Forelimb muscle (tissue), 1 donor: ENCODE measurements at regions not wholly inside any gene's neighbourhood (a gene's known extent, or its start where the extent isn't known, plus 50 kb on each side); places are given as distances from the start of the nearest gene placed in this dataset.
"Not testable (repeated sequence)": the region's sequence is repeated elsewhere in the genome, so short reads cannot be mapped to it uniquely, and the experiment has no call there.

Source experiments
- DNase-seq: peaks from one replicate; pipeline ENCODE4 v3.0.0-alpha.2; 2013; ENCODE audit warnings: low read depth

DNA sequence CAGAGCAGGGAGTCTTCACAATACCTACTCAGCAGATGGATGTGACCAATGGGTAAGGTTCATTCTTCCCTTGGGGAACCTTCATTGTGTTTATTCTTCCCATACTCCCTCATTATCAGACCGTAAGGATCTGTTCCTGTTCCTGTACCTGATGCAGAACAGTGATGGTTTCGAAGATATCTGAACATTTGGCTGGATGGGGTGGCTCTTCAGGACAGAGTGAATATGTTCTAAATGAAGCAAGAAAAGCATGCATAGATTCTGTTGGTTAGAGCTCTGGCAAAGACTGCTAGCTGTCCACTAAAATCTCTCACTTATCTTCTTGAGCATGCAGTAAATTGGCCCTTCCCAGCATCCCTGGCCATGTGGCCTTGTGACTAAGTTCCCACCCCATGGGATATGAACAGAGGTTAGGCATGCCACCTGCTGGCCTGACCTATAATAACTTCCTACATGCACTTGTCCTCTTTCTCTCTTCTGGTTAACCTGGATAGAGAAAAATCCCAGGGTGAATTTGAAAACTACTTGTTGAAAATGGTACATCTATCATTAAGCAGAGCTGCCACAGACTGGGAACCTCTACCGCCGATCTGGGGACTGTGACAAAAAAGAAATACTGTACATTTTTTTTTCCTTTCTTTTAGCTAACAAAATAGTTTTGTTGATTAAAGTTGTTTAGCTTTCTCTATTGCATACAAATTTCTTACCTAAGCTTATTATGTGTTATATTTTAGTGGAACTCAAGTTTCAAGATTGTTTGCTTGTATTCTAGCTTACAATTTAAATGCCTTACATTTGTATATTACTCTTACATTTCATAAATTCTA lies 60.0 kb upstream of the BANK1 start:
- DNase-seq = peak; percentile 9

DNA sequence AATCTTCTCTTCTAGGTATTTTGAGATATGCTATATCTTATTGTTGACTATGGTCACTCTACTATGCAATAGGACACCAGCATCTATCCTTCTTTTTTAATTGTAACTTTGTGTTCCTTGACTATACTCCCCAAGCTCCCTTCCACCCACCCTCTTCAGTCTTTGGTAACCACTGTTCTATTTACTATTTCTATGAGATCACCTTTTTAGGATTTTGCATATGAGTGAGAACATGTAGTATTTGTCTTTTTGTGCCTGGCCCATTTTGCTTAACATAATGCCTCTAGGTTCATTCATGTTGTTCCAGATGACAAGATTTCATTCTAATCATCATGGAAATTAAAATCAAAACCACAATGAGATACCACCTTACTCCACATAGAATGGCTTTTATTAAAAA lies 63.3 kb upstream of the BANK1 start:
- no peak for DNase-seq

DNA sequence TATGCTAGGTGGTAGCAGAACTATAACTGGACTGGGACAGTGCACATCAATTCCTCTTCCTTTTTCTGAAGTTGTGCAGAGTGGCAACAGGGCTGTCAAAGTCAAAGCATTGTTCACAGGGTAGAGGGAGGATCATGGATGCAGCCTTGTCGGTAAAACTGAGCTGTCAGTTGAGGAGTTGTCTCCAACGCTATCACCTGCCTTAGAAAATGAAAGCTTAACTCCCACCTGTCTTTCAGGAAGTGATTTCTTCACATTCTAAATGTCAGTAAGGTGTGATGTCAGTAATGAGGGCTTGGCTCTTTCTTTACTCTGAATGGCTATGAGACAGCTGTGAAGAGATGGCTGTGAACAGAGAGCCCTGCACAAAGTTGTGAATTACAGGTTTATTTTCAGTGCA lies 66.4 kb upstream of the BANK1 start:
- no peak for DNase-seq

DNA sequence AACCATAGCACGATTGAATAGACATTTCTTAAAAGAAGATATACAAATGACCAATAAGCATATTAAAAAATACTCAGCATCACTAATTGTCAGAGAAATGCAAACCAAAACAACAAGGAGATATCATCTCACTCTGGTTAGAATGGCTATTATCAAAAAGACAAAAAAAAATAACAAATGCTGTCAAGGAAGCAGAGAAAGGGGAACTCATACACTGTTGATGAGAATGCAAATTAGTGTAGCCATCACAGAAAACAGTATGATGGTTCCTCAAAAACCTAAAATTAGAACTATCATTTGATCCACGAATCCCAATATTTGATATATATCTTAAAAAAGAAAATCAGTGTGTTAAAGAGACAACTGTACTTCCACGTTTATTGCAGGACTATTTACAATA lies 71.7 kb upstream of the BANK1 start:
- DNase-seq = no peak

DNA sequence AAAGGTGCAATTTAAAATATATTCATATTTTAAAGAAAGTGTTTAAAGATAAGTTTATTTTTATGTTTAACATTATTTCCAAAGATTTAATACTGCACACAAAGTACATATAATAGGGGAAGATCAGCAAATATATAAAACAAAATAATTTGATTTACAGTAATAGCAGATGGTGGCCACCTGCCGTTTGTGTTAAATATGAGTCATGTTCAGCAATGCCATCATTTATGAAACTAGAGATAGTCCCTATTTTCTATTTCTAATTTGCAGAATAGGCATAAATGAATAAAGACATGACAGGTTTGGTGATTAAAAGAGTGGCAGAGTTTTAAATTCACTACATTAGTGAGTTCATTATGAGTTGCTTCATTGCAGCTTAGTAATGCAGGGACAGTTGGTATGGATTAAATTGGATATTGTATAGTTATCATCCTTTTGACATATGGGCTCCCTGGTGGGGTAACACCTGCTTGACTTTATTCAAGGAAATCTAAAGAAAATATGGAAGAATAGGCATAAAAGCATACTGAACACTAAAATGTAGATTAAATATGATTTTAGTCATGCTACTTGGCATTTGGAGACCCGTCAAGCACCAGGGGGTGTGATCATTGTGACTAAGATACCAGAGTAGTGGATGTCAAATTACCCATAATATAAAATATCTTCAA lies 78.8 kb upstream of the BANK1 start:
- no peak for DNase-seq

DNA sequence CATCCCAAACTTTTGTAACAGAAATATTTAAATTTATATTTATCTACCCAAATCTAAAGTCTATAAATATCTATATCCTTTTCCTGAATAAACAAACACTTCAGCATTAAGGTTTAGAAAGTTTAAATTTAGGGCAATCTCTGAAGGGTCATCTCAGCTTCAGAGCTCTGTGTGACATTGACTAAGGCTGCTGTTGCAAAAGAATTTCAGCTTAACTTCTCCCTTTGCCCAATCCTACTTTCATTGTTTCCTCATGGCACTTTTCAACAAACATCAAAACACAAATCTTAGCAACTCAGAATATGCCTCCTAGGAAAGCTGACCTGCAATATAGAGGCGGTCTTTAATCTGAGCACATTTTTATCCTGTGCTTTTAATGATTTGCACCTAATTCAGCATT lies 79.7 kb upstream of the BANK1 start:
- no peak for DNase-seq

DNA sequence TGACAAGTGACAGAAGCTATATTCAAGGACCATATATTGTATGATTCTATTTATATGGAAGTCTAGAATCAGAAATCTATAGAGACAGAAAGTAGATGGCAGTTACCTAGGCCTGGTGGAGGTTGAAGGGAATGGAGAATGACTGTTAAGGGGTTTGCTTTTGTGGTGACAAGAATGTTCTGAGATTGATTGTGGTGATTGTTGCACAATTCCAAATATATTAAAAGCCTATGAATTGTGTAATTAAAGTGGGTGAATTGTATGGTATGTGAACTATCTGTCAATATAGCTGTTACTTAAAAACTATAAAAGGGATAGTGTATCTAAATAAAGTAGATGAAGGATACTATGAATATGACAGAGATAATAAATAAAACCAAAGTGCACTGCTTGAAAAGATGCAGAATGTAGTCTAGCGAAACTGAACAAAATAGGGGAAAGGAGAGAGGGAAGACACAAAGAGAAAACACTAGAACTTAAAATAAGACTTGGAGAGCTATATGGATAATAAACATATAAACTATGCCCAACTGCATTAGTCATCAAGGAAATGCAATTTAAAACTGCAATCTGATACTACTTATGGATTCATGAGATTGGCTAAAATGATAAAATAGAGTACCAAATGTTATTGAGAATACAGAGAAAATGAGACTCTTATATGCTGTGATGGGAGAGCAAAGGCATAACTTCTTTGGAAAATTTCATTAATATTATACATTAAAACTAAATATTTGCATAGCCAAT lies 82.1 kb upstream of the BANK1 start:
- no peak for DNase-seq

DNA sequence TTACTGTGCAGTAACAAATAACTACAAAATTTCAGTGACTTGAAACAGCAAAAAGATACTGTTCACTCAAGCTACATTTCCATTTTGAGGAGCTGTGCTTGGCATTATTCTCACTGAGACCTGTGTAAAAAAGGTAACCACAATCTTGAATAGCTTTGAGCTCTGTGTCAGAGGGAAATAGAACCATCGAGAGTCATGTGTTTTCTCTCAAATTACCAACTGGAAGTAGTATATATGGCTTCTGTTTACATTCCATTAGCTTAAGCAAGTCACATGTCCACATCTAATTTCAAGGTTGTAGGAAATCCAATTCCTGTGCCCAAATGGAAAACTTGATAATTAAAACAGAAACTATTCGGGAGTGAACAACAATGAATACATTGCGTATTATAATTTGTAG lies 82.9 kb upstream of the BANK1 start:
- no peak for DNase-seq

DNA sequence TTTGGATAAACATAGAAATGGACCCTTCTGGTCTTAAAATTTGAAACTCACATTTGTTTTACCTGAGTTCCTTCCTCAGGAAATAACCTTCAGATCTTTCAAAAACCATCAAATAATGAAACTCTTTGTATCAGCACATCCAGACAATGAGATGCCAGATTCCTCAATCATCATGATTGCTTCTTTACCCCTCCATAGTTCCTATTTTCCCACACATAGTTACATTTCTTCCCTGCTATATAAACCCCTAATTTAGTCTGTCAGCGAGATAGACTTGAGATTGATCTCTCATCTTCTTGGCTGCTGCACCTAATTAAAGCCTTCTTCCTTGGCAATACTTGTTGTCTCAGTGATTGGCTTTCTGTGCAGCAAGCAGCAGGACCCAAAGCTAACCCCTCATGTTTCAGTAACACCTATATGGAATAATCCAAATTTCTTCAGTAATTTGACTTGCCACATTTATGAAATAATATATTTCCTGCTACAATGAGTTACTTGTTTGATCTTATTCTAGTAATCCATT lies 83.9 kb upstream of the BANK1 start:
- no peak for DNase-seq

DNA sequence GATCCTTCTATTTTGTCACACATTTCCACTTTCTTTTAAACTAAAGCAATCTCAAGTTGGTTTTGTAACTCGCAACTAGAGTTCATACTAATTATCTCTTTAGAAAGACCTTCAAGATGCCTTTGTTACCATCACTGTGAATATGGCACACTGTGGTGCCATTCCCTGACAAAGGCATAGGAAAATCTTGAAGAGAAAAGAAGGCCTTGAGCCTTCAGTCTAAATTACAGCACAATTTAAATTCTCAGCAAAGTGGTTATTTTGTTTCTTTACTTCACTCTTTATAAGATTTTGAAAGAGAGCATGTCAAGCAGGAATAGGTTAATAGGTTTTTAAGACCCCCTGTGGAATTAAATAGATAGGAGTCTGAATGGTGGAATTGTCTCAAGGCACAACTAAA lies 89.0 kb upstream of the BANK1 start:
- DNase-seq = no peak

DNA sequence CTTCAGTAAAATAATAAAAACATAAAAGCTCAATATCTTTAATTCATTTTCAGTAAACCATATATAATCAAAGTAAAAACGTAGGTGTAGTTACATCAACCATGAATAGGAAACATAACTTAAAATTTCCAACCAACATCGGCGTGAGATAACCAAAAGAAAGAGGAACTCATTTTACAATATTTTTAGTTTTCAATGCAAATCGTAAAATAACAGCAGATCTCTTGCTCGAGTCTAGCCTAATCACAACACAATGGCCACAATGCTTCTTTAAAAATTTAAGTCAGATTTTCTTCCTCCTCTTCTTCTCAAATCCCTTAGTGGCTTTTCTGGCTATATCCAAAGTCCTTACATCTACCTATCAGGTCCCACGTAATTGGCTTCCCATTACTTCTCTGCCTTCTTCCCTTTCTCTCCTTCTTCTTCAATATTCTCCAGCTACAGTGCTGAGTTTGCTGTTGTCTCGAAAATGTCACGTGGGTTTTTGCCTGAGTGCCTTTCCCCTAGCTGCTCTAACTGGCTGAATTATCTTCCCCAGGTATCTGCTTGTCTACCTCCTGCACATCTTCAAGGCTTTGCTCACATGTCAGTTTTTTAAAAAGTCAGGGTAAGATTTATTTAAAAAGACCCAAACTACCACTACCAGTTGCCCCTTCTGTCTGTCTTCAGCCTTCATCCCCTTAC lies 90.9 kb upstream of the BANK1 start:
- no peak for DNase-seq

DNA sequence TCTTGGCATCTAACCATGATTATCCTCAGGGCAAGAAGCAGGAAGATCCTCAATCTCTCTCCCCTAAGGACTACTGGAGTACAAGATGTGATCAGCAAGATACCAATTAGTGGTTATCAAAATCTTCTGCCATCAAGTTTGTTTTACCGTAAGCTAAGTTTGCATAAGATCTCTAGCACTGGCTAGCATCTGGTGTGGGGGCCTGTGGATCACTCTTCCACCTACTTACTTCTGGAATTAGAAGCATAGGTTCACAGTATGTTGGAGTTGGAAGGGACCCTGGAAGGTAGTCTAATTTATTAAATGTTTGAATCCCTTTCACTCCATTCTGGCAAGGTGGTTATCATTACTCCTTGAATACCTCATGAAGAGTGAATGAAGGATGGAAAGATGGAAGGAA lies 93.3 kb upstream of the BANK1 start:
- DNase-seq = no peak

DNA sequence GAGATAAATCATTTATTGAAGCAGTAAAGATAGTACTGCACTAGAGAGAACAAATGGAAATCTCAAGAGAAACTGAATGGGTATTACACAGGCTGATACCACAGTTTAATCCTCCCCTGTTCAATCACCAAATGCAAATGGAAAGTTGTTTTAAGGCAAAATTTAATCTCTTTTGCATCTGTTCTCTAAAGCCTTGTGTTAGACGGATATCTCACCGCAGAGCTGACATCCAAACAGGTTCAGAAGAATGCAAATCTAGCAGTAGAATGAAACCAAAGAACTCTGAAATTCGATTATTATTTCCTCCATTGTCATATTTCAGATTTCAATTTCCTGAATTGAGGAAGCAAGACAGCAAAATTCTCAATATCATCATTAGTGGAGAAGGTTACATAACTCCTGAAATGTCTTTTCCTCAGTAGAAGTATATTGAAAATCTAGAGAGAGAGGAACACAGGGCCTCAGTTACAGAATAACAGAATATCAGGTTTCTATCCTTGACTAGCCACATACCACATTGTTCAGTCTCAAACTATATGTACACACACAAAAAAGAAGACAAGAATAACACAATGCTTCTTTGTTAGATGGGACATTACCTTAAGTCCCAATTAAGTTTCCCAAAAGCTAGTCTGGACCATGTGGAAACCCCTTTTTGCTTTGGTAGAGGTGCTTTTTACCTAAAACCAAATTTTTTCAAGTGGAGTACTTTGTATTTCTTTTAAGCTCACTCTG lies 94.1 kb upstream of the BANK1 start:
- no peak for DNase-seq

DNA sequence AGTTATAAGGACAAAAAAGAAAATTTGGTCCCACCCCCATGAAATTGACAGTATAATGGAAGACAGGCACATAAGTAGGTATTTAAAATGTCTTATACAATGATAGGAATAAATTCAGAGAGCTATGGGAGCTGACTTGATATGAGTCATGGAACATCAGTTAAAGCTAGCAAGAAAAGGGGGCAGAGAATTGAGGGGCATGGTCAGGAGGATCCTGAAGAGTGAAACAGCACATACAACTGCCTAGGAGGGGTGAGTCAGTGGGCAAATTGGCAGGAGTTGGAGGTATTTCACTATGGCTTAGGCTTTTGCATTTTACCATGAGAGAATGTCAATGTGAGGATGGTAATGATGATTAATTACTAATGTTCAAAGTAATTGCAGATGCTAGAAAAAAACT lies 95.4 kb upstream of the BANK1 start:
- no peak for DNase-seq

DNA sequence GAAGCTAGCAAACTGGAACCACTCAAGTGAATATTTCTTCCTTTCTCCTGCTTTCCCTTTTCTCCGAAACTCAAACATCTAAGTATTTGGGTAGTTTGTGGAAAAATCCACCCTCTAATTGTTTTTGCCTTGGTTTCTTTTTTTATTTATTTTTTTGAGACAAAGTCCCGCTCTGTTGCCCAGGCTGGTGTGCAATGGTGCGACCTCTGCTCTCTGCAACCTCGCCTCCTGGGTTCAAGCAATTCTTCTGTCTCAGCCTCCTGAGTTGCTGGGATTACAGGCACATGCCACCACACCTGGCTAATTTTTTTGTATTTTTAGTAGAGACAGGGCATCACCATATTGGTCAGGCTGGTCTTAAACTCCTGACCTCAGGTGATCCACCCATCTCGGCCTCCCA lies 96.1 kb upstream of the BANK1 start:
- DNase-seq = not testable (repeated sequence)

DNA sequence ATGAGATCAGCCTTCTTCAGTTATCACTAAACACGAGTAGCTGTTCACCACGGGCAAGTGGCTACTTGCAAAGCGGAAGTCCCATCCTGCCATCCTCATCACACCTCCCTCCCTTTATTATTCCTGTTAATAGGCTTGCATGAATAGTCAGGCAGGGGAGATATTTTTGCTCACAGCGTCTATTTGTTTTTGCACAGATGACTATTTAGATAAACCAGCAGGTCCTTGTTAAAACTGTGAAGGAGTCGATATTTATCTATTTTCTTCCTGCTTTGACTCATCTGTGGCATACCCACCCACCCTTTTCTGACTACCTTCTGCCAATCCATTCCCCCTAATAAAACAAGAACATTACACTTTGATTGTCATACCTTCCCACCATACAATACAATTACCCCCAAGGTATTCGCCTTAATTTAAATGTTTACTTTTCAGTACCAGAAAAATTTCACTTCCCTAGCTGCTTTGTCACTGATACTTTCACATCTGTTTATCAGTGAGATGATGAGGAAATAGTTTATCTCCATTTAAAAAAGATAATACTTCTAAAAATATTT lies 96.6 kb upstream of the BANK1 start:
- DNase-seq = no peak

DNA sequence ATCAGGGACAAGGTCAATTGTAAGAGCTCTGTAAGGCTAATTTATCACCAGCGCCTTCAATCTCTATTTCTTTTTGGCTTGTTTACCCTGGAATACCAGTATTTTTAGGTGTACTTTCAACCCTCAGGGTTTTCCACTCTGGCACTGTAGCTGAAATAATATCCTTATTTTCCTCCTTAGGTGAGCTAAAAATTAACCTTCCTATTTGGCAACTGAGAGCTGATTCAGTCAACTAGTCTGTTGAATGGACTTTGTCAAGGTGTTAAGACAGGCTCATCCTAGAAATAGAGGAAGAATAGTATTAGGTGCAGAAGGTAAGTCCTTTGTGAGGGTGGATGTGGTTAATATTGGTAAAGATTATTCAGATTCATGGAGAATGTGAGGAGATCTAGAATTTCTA lies 101.3 kb upstream of the BANK1 start:
- DNase-seq = no peak

DNA sequence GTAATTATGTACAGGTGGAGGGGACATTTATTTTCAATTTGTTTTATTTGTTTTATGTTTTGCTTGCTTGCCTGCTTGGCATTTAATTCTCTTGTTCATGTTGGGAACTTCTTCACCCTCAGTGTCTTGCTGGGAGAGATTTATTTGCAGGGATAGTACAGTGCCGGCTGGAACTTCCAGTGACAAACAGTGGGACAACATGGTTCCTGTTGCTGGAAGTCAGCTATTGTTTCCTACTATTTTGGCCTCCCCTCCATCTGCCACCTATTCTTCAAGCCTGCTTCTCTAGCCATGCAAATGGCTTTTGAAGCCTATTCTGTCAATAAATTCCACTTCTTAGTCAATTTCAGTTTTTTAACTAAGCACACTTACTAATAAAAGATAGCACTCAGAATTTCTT lies 105.4 kb upstream of the BANK1 start:
- DNase-seq = no peak

DNA sequence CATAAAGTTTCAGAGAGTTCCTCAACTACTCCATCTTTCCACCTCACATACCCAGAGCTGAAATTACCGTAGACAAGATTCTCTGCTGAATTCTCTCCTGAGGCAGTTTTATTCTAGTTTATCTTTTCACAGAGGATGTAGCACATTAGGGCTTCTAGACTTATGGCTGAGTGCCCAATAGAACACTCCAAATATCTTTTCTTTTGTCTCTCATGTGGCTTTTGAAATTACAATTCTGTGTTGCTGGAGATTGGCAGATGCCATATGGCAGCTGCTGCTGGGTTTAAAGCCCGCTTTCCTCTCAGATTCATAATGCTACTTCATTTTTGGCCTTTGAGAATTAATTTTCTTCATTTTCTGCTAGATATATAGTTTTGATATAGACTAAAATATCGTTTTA lies 107.6 kb upstream of the BANK1 start:
- DNase-seq = no peak

DNA sequence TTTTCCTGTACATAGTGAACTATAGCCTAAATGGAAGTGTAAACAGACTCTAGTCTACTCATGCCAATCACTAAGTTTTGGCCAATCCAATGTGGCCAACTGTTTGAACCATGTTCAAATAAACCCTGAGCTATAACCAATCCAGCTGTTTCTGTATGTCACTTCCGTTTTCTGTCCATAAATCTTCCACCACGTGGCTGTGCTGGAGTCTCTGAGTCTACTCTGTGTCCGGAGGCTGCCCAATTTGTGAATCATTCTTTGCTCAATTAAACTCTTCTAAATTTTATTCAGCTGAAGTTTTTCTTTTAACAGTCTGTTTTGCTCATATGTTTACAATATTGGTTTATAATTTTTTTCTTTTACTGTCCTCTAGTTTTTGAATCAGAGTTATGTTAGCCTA lies 112.3 kb upstream of the BANK1 start:
- DNase-seq = no peak

DNA sequence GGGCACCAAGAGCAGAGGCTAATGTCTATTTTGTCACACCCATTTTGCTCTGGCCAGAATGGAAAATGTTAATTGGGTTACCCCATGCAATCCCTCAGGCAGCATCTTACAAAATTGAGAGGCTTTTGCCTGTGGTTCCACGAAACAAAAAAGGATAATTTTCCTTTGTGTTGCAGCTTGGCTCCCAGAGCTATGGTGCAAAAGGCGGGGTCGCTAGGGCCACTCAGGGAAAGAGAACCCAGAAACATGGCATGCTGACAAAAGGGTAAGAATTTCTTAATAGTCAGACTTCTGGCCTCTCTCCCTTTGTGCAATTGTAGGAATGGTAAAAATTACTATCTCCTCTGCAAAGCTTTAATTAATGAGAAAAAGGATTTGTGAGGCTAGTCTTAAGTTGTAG lies 119.6 kb upstream of the BANK1 start:
- no peak for DNase-seq
